Spleen (tissue), 7 donors: ENCODE measurements at regions not wholly inside any gene's neighbourhood (a gene's known extent, or its start where the extent isn't known, plus 50 kb on each side); places are given as distances from the start of the nearest gene placed in this dataset.
"Not testable (repeated sequence)": the region's sequence is repeated elsewhere in the genome, so short reads cannot be mapped to it uniquely, and the experiment has no call there.

ENCODE experiments used
- POLR2A ChIP-seq, 3 donors: fragments of 450-650 bp; IDR thresholded peaks; one replicate each; pipeline ENCODE4 v1.5.1; 2017; ENCODE audit warnings: antibody characterized with exemption in 3 of 3, mild to moderate bottlenecking in 1 of 3
- POLR2AphosphoS5 ChIP-seq, 3 donors: sonication (generic); formaldehyde crosslinking; IDR thresholded peaks; one replicate each; pipeline ENCODE4 v1.5.1; 2017; ENCODE audit warnings: antibody characterized with exemption in 3 of 3
- TF ChIP-seq, protein P1 (sequence below), 11 experiments: fragments of 200-600 bp in 7 of 11; fragments of 450-650 bp in 4 of 11; sonication (generic) in 4 of 11; IDR thresholded peaks in 8 of 11; conservative IDR thresholded peaks in 3 of 11; 1 replicate in 7 of 11; 2 replicates in 4 of 11; pipeline versions ENCODE4 v1.4.0 to v1.8.0; 2016 to 2021; ENCODE audit warnings: antibody characterized with exemption in 11 of 11, inconsistent platforms in 4 of 11, mild to moderate bottlenecking in 1 of 11
- donor health status: DM: no; HTN: no; CAD: no; lungs with moderate emphysema.
- donor health status: DM: no; HTN: no; CAD: no.
- donor health status: DM: no; HTN: no; CAD: no.

DNA sequence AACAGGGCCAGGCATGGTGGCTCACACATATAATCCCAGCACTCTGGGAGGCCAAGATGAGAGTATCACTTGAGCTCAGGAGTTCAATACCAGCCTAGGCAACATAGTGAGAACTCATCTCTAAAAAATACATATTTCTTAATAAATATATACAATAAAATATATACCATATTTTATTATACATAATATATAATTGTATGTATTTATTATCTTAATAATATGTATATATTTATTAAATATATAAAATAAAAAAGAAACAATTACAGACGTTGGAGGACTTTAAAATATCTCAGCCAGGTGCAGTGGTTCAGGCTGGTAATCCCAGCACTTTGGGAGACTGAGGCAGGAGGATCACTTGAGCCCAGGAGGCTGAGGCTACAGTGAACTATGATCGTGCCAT is 106.1 kb downstream of the PPIAL4G start:
- TF ChIP-seq, protein P1, sequence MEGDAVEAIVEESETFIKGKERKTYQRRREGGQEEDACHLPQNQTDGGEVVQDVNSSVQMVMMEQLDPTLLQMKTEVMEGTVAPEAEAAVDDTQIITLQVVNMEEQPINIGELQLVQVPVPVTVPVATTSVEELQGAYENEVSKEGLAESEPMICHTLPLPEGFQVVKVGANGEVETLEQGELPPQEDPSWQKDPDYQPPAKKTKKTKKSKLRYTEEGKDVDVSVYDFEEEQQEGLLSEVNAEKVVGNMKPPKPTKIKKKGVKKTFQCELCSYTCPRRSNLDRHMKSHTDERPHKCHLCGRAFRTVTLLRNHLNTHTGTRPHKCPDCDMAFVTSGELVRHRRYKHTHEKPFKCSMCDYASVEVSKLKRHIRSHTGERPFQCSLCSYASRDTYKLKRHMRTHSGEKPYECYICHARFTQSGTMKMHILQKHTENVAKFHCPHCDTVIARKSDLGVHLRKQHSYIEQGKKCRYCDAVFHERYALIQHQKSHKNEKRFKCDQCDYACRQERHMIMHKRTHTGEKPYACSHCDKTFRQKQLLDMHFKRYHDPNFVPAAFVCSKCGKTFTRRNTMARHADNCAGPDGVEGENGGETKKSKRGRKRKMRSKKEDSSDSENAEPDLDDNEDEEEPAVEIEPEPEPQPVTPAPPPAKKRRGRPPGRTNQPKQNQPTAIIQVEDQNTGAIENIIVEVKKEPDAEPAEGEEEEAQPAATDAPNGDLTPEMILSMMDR (IDR thresholded peaks at IDR 0.05 in 8 of 11, conservative IDR thresholded peaks at IDR 0.05 in 3 of 11) = not testable (repeated sequence)
- not testable (repeated sequence) for TF ChIP-seq POLR2A, POLR2AphosphoS5 (IDR thresholded peaks at IDR 0.05)
